OCI-LY1 (cell line): ENCODE measurements at regions not wholly inside any gene's neighbourhood (a gene's known extent, or its start where the extent isn't known, plus 50 kb on each side); places are given as distances from the start of the nearest gene placed in this dataset.

Source experiments
- H2AFZ ChIP-seq: fragments of 200-600 bp; sonication (generic), shearing (Covaris generic); 2 replicates; pipeline ENCODE4 v1.6.0; 2014; ENCODE audit warnings: antibody characterized with exemption, mild to moderate bottlenecking, low read length
- H3F3A ChIP-seq: fragments of 200-600 bp; sonication (generic), shearing (Covaris generic); 2 replicates; pipeline ENCODE4 v1.6.0; 2014; ENCODE audit warnings: mild to moderate bottlenecking, antibody characterized with exemption, low read length, moderate library complexity; ENCODE audit not compliant: insufficient read depth
- H3K27ac ChIP-seq: fragments of 200-600 bp; sonication (generic); 2 replicates; pipeline ENCODE4 v1.5.1; 2014; ENCODE audit warnings: low read length, mixed run types, mild to moderate bottlenecking, low read depth; ENCODE audit not compliant: poor library complexity, severe bottlenecking
- H3K27me3 ChIP-seq: fragments of 200-600 bp; sonication (generic); 2 replicates; pipeline ENCODE4 v1.6.0; 2014; ENCODE audit warnings: antibody characterized with exemption, mild to moderate bottlenecking, low read length, moderate library complexity; ENCODE audit not compliant: insufficient read depth
- H3K36me3 ChIP-seq: fragments of 200-600 bp; sonication (generic); 2 replicates; pipeline ENCODE4 v1.6.1; 2014; ENCODE audit warnings: mild to moderate bottlenecking, antibody characterized with exemption, low read length, moderate library complexity, mixed read lengths; ENCODE audit not compliant: insufficient read depth
- H3K4me1 ChIP-seq: fragments of 200-600 bp; sonication (generic); 2 replicates; pipeline ENCODE4 v1.5.1; 2014; ENCODE audit warnings: mild to moderate bottlenecking, low read length, moderate library complexity; ENCODE audit not compliant: insufficient read depth, severe bottlenecking
- H3K4me2 ChIP-seq: fragments of 200-600 bp; sonication (generic), shearing (Covaris generic); 2 replicates; pipeline ENCODE4 v1.6.1; 2014; ENCODE audit warnings: low read length
- H3K4me3 ChIP-seq: fragments of 200-600 bp; sonication (generic); 2 replicates; pipeline ENCODE4 v1.5.1; 2014; ENCODE audit warnings: low read length, low read depth, mild to moderate bottlenecking, mixed read lengths; ENCODE audit not compliant: poor library complexity, severe bottlenecking
- H3K79me2 ChIP-seq: fragments of 200-600 bp; shearing (Covaris generic); 2 replicates; pipeline ENCODE4 v1.6.1; 2016; ENCODE audit warnings: mixed run types, low read length, mixed read lengths; ENCODE audit not compliant: insufficient read depth
- H3K9ac ChIP-seq: fragments of 200-600 bp; sonication (generic), shearing (Covaris generic); 2 replicates; pipeline ENCODE4 v1.6.1; 2014; ENCODE audit warnings: mild to moderate bottlenecking, low read length, mixed read lengths
- H3K9me2 ChIP-seq: fragments of 200-600 bp; sonication (generic), shearing (Covaris generic); 2 replicates; pipeline ENCODE4 v1.6.1; 2014; ENCODE audit warnings: low read depth, mild to moderate bottlenecking, low read length, mixed read lengths
- H3K9me3 ChIP-seq: fragments of 200-600 bp; shearing (Covaris generic); 2 replicates; pipeline ENCODE4 v1.6.1; 2014; ENCODE audit warnings: low read length, mixed read lengths
- H4K20me1 ChIP-seq: fragments of 200-600 bp; sonication (generic), shearing (Covaris generic); 2 replicates; pipeline ENCODE4 v1.6.0; 2016; ENCODE audit warnings: mild to moderate bottlenecking, low read length; ENCODE audit not compliant: insufficient read depth
- CTCF ChIP-seq: fragments of 200-600 bp; sonication (generic), shearing (Covaris generic); IDR thresholded peaks from 2 replicates; pipeline ENCODE4 v1.5.1; 2017; ENCODE audit warnings: mild to moderate bottlenecking, antibody characterized with exemption, low read length, moderate library complexity, mixed read lengths
- EZH2 ChIP-seq: fragments of 200-600 bp; sonication (generic), shearing (Covaris generic); IDR thresholded peaks from 2 replicates; pipeline ENCODE4 v1.8.0; 2017; ENCODE audit warnings: borderline replicate concordance, mixed run types, mild to moderate bottlenecking, antibody characterized with exemption, low read length, moderate library complexity, mixed read lengths

GRCh38 chr16:65223335-65223734 is 101.5 kb upstream of the CDH11 start:
- no peak overlapping the region for H3K27ac ChIP-seq

GRCh38 chr16:65222536-65222935 is 100.7 kb upstream of the CDH11 start:
- TF ChIP-seq EZH2 (no peak), CTCF (no peak)
- H4K20me1 ChIP-seq, result no peaks in the 10 kb centered on the region
- H2AFZ ChIP-seq, result no peak overlapping the region
- no peak overlapping the region for H3K4me2 ChIP-seq
- H3K9ac ChIP-seq, result no peak overlapping the region
- H3K9me3 ChIP-seq, result no peaks in the 10 kb centered on the region
- no peaks in the 10 kb centered on the region for H3K27me3 ChIP-seq
- H3K4me1 ChIP-seq, result no peaks in the 10 kb centered on the region
- H3K27ac ChIP-seq, result no peak overlapping the region
- H3K36me3 ChIP-seq, result no peaks in the 10 kb centered on the region
- H3F3A ChIP-seq, result no peaks in the 10 kb centered on the region
- no peaks in the 10 kb centered on the region for H3K9me2 ChIP-seq
- H3K4me3 ChIP-seq, result no peak overlapping the region
- no peaks in the 10 kb centered on the region for H3K79me2 ChIP-seq

More at GRCh38 chr16:65223335-65223734, 101.5 kb upstream of the CDH11 start:
- Histone ChIP-seq H3K9ac (no peak overlapping the region), H3K36me3 (no peaks in the 10 kb centered on the region), H3K4me3 (no peak overlapping the region), H3K4me2 (no peak overlapping the region), H3K4me1 (no peaks in the 10 kb centered on the region), H2AFZ (no peak overlapping the region), H3K9me2 (no peaks in the 10 kb centered on the region), H3K27me3 (no peaks in the 10 kb centered on the region), H3K79me2 (no peaks in the 10 kb centered on the region), H4K20me1 (no peaks in the 10 kb centered on the region), H3K9me3 (no peaks in the 10 kb centered on the region), H3F3A (no peaks in the 10 kb centered on the region)
- TF ChIP-seq EZH2 (no peak), CTCF (no peak)

- Histone ChIP-seq H3K27ac (no peak overlapping the region), H3K79me2 (no peaks in the 10 kb centered on the region), H2AFZ (no peak overlapping the region), H4K20me1 (no peaks in the 10 kb centered on the region), H3K9me2 (no peaks in the 10 kb centered on the region), H3K9ac (no peak overlapping the region), H3K4me3 (no peak overlapping the region), H3K4me1 (no peaks in the 10 kb centered on the region), H3K36me3 (no peaks in the 10 kb centered on the region), H3K4me2 (no peak overlapping the region), H3K27me3 (no peaks in the 10 kb centered on the region), H3F3A (no peaks in the 10 kb centered on the region), H3K9me3 (no peaks in the 10 kb centered on the region)
- TF ChIP-seq EZH2 (no peak), CTCF (no peak)
These were observed 100.2 kb upstream of the CDH11 start for GRCh38 chr16:65222049-65222448.
